Hepatocyte (in vitro differentiated cells): ENCODE measurements at regions not wholly inside any gene's neighbourhood (a gene's known extent, or its start where the extent isn't known, plus 50 kb on each side); places are given as distances from the start of the nearest gene placed in this dataset.

Experiments used
- DNase-seq: peaks from one replicate; pipeline ENCODE4 v3.0.0-alpha.2; 2016; ENCODE audit warnings: low spot score
- H2AFZ ChIP-seq: fragments of 200-600 bp; sonication (generic); 2 replicates; pipeline ENCODE4 v1.6.0; 2016; ENCODE audit warnings: antibody characterized with exemption, mild to moderate bottlenecking
- H3K27ac ChIP-seq: fragments of 200-600 bp; sonication (generic); 2 replicates; pipeline ENCODE4 v1.5.1; 2016; ENCODE audit warnings: mild to moderate bottlenecking
- H3K27me3 ChIP-seq: fragments of 200-600 bp; sonication (generic); 2 replicates; pipeline ENCODE4 v1.6.1; 2016
- H3K36me3 ChIP-seq: fragments of 200-600 bp; sonication (generic); replicated peaks from 2 replicates; pipeline ENCODE4 v1.5.1; 2016; ENCODE audit warnings: low read depth; ENCODE audit not compliant: insufficient read depth
- H3K4me1 ChIP-seq: fragments of 200-600 bp; sonication (generic); 2 replicates; pipeline ENCODE4 v1.5.1; 2016; ENCODE audit warnings: mild to moderate bottlenecking, moderate library complexity; ENCODE audit not compliant: insufficient read depth
- H3K4me2 ChIP-seq: fragments of 200-600 bp; sonication (generic); 2 replicates; pipeline ENCODE4 v1.6.0; 2016
- H3K4me3 ChIP-seq: fragments of 200-600 bp; sonication (generic); 2 replicates; pipeline ENCODE4 v1.5.1; 2016; ENCODE audit warnings: mild to moderate bottlenecking
- H3K79me2 ChIP-seq: fragments of 200-600 bp; sonication (generic); 2 replicates; pipeline ENCODE4 v1.6.0; 2017; ENCODE audit warnings: mild to moderate bottlenecking
- H3K9me2 ChIP-seq: fragments of 200-600 bp; sonication (generic); replicated peaks from 2 replicates; pipeline ENCODE4 v1.6.0; 2017; ENCODE audit warnings: mild to moderate bottlenecking; ENCODE audit not compliant: insufficient read depth
- H3K9me3 ChIP-seq: fragments of 200-600 bp; sonication (generic); 2 replicates; pipeline ENCODE4 v1.5.1; 2016; ENCODE audit warnings: low read depth, mild to moderate bottlenecking
- H4K20me1 ChIP-seq: fragments of 200-600 bp; sonication (generic); 2 replicates; pipeline ENCODE4 v1.6.0; 2016; ENCODE audit warnings: mild to moderate bottlenecking; ENCODE audit not compliant: insufficient read depth, poor library complexity, severe bottlenecking
- CTCF ChIP-seq: fragments of 200-600 bp; sonication (generic); IDR thresholded peaks from 2 replicates; pipeline ENCODE4 v1.5.1; 2016; ENCODE audit warnings: antibody characterized with exemption, mild to moderate bottlenecking; ENCODE audit not compliant: poor library complexity
- EZH2 ChIP-seq: fragments of 200-600 bp; sonication (generic); IDR thresholded peaks from 2 replicates; pipeline ENCODE4 v1.6.1; 2016; ENCODE audit warnings: antibody characterized with exemption, mild to moderate bottlenecking, borderline replicate concordance
- EZH2phosphoT487 ChIP-seq: fragments of 200-600 bp; sonication (generic); IDR thresholded peaks from one replicate; pipeline ENCODE4 v1.6.1; 2018; ENCODE audit warnings: antibody characterized with exemption, mild to moderate bottlenecking, low read depth, moderate library complexity; ENCODE audit not compliant: unreplicated experiment, severe bottlenecking
- WGBS: methylation state at CpG from one replicate; pipeline ENCODE4 v1.1.6; 2016; ENCODE audit warnings: low lambda C conversion rate; ENCODE audit errors: missing lambda C conversion rate; 5-methylcytosine and 5-hydroxymethylcytosine counted together

- H3K4me2 ChIP-seq: no peak overlapping the region
- H3K79me2 ChIP-seq: no peaks in the 10 kb centered on the region
- TF ChIP-seq EZH2phosphoT487 (no peak), EZH2 (no peak), CTCF (no peak)
- no peaks in the 10 kb centered on the region for H4K20me1 ChIP-seq
- no peak for DNase-seq
- 5% methylated on average over 1 of the region's 1 CpG for WGBS
- no peak overlapping the region for H3K27ac ChIP-seq
- H3K36me3 ChIP-seq: no peaks in the 10 kb centered on the region
- H2AFZ ChIP-seq: peak overlapping the region; percentile 3
- no peak overlapping the region for H3K4me3 ChIP-seq
- no peaks in the 10 kb centered on the region for H3K27me3 ChIP-seq
- no peaks in the 10 kb centered on the region for H3K4me1 ChIP-seq
- no peaks in the 10 kb centered on the region for H3K9me2 ChIP-seq
- H3K9me3 ChIP-seq: no peaks in the 10 kb centered on the region
Observed at GRCh38 chr4:136768925-136769275, 763.4 kb downstream of the PCDH18 start.

- Histone ChIP-seq H3K9me2 (no peaks in the 10 kb centered on the region), H3K36me3 (no peaks in the 10 kb centered on the region), H3K27ac (no peak overlapping the region), H3K4me3 (no peak overlapping the region), H3K79me2 (no peaks in the 10 kb centered on the region), H3K9me3 (no peaks in the 10 kb centered on the region), H3K27me3 (no peaks in the 10 kb centered on the region), H4K20me1 (no peaks in the 10 kb centered on the region), H3K4me2 (no peak overlapping the region), H3K4me1 (no peaks in the 10 kb centered on the region), H2AFZ (peak overlapping the region; percentile 3)
- DNase-seq: no peak
- TF ChIP-seq EZH2 (no peak), EZH2phosphoT487 (no peak), CTCF (no peak)
- WGBS: 76% methylated on average over 3 of the region's 3 CpGs
Observed at GRCh38 chr4:136768213-136768924, 763.9 kb downstream of the PCDH18 start.

GRCh38 chr4:136763919-136764318 lies 768.4 kb downstream of the PCDH18 start:
- Histone ChIP-seq H3K4me1 (no peaks in the 10 kb centered on the region), H3K4me3 (no peak overlapping the region), H4K20me1 (no peaks in the 10 kb centered on the region), H3K27me3 (no peaks in the 10 kb centered on the region), H2AFZ (no peak overlapping the region), H3K36me3 (no peaks in the 10 kb centered on the region), H3K4me2 (no peak overlapping the region), H3K9me2 (no peaks in the 10 kb centered on the region), H3K79me2 (no peaks in the 10 kb centered on the region), H3K27ac (no peak overlapping the region), H3K9me3 (no peaks in the 10 kb centered on the region)
- TF ChIP-seq EZH2phosphoT487 (no peak), EZH2 (no peak), CTCF (no peak)
- no peak for DNase-seq
- 72% methylated on average over 3 of the region's 3 CpGs for WGBS

GRCh38 chr4:136755531-136755916 lies 776.8 kb downstream of the PCDH18 start:
- Histone ChIP-seq H3K79me2 (no peaks in the 10 kb centered on the region), H3K4me3 (no peak overlapping the region), H3K4me1 (no peaks in the 10 kb centered on the region), H4K20me1 (no peaks in the 10 kb centered on the region), H3K4me2 (no peak overlapping the region), H2AFZ (no peak overlapping the region), H3K36me3 (no peaks in the 10 kb centered on the region), H3K27ac (no peak overlapping the region), H3K9me3 (no peaks in the 10 kb centered on the region), H3K9me2 (no peaks in the 10 kb centered on the region), H3K27me3 (no peaks in the 10 kb centered on the region)
- TF ChIP-seq EZH2phosphoT487: no peak
- WGBS: 76% methylated on average over 1 of the region's 1 CpG
- DNase-seq: no peak
